ENCODE measurements at regions not wholly inside any gene's neighbourhood (a gene's known extent, or its start where the extent isn't known, plus 50 kb on each side); places are given as distances from the start of the nearest gene placed in this dataset.

- ATAC-seq, result no peak
- no peak for DNase-seq
These were observed 52.0 kb upstream of the MPEG1 start for GRCh38 chr11:59264736-59265135.

GRCh38 chr11:59263225-59263894 is 50.6 kb upstream of the MPEG1 start:
- intact Hi-C loops (cut with micrococcal nuclease), result no loop called here
- ATAC-seq, result no peak
- DNase-seq, result no peak

More at GRCh38 chr11:59264736-59265135, 52.0 kb upstream of the MPEG1 start:
- intact Hi-C loops (cut with micrococcal nuclease), result no loop called here

Data from left ventricle myocardium superior (tissue), 1 donor.